A172 (cell line): ENCODE measurements at regions not wholly inside any gene's neighbourhood (a gene's known extent, or its start where the extent isn't known, plus 50 kb on each side); places are given as distances from the start of the nearest gene placed in this dataset.
"Not testable (repeated sequence)": the region's sequence is repeated elsewhere in the genome, so short reads cannot be mapped to it uniquely, and the experiment has no call there.

Experiments
- DNase-seq: peaks from one replicate; pipeline ENCODE4 v3.0.0-alpha.2; 2015; ENCODE audit warnings: low spot score

DNA sequence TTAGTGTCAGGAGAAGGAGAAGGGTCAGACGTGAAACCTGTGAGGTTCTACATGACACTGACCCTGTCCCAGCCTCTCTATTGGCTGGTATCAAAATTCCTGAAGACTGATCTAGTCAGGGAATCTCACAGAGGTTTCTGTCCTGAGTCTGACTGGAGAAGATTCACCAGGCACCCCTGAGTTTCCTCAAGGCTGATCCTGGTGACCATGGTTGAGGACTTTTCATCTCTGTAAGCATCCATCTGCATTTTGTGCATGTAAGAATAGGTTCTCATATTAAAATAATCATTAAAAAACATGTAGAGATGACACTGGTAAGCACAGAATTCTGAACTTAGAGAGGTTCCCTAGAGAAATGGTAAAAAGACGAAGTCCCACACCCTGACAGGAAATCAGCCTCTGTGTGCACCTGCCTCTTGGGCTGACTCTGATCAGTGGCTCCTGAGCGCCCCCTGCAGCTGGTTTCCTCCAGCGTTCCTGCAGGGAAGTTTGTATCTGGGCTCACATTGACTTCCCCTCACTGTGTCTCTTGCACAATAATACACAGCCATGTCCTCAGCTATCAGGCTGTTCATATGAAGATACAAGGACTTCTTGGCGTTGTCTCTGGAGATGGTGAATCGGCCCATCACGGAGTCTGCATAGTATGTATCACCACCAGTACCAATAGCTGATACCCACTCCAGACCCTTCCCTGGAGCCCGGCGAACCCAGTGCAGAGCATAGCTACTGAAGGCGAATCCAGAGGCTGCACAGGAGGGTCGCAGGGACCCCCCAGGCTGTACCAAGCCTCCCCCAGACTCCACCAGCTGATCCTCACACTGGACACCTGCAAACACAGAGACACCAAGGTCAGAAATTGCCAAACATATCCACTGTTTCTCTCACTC, 991.9 kb downstream of the TMEM121 start:
- no peak for DNase-seq

DNA sequence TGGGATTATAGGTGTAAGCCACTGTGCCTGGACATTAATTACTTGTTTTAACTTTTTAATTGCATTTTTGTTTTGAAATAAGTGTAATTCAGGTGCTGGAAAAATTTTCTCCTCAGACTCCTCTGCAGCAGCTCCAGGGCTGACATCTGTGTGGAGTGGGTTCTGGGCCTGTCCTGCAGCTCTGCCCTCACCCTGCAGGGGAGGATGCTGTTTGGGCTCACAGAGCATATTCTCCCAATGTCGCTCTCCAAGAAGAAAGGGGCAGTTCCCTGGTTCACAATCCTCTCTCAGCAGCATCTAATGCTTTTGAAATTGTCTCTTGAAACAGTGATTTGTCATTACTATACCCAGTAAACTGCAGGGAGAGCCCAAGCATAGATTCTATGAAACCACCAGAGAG, 995.7 kb downstream of the TMEM121 start:
- DNase-seq: not testable (repeated sequence)

DNA sequence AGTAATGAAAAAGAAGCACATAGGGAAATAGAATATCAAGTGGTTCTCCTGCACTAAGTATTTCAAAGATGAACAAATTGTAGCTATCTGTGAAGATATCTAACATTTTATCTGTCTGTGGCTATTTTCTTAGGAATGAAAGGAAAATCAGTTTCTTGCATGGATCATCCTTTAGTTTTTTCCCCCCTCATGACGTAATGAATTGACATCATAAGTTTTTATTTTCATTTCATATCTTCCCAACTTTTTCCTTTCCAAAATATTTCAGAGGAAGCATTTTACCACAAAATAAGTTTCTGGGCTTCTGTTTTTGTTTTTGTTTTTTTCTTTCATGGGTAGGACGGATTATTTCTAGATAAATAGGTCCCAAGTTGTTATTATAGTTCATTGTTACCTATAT, 996.6 kb downstream of the TMEM121 start:
- no peak for DNase-seq

DNA sequence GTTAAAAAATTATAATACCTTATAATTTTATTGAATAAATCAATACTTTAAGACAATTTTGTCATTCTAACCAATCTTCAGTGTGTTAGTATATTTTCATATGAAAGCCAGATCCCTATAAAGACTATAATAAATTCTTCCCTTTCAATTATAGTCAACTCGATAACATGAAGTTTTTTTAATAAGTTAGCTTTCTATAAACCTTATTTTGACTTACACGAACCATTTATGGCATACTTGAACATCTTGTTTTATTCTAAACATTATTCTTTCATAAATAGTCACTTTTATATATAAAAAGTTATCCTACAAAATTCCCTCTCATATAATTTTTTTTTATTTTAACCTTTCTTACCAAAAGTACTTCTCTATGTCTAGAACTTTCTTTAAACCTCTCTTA, 1002.3 kb downstream of the TMEM121 start:
- DNase-seq: no peak

DNA sequence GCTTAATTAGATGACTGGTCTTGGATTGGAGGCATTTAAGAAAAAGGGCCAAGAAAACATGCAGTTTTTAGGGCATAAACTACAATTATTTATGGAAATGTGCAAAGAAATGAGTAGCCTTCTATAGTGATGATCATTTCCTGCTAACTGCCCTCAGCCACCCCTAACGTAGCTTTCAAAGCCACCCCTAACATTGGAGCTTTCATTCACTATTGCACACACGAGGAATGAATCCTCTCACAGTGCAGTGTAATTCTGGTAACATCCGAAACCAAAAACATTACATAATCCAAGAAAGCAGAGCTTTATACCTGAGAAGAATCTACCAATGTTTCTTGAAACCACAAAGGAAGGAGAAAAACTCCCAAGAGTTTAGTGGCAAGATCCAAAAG, 1003.6 kb downstream of the TMEM121 start:
- no peak for DNase-seq

DNA sequence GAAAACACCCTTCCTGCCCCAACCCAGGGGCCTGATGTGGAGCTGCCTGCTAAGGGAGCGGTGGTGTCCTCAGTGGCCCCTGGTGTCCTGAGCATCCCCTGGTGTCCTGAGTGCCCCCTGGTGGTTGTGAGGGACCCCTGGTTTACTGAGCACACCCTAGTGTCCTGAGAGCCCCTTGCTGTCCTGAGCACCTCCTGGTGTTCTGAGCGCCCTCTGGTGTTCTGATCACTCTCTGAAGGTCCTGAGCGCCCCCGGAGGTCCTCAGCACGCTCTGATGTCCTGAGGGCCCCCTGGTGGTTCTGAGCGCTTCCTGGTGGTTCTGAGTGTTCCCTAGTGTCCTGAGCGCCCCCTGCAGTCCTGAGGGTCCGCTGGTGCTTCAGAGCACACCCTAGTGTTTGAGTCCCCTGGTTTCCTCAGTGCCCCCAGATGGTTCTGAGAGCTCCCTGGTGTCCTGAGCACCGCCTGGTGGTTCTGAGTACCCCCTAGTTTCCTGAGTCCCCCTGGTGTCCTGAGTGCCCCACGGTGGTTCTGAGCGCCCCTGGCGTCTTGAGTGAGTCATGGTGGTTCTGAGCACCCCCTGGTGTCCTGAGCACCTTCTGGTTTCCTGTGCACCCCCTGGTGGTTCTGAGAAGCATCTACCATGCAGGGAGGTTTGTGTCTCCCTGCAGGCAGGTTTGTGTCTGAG, 1004.2 kb downstream of the TMEM121 start:
- no peak for DNase-seq

DNA sequence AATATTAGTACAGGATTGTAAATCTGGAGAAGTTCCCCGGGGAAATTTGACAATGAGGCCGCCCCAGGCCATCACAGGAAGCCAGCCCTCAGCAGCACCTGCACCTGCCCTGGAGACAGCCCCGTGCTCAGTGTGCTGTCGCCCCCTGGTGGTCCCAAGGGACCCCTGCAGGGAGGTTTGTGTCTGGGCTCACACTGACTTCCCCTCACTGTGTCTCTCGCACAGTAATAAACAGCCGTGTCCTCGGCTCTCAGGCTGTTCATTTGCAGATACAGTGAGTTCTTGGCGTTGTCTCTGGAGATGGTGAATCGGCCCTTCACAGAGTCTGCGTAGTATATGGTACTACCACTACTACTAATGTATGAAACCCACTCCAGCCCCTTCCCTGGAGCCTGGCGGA, 1011.2 kb downstream of the TMEM121 start:
- not testable (repeated sequence) for DNase-seq

DNA sequence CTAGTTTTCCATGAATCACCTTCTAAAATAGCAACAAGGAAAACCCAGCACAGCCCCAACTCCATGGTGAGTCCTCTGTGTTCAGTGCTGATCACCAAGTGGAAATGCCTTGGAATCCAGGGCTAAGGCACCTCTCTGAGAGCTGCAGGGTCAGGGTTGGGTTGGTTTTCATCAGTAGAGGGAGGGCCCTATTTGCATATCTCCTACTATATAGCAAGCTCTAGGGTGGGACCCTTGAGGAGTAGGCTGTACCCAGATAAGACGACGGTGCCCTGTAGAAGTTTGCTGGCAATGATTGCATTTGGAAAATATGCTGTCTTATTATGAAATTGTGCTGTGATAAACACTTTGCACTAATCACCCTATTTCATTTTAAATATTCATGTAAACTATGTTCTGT, 1011.8 kb downstream of the TMEM121 start:
- no peak for DNase-seq

DNA sequence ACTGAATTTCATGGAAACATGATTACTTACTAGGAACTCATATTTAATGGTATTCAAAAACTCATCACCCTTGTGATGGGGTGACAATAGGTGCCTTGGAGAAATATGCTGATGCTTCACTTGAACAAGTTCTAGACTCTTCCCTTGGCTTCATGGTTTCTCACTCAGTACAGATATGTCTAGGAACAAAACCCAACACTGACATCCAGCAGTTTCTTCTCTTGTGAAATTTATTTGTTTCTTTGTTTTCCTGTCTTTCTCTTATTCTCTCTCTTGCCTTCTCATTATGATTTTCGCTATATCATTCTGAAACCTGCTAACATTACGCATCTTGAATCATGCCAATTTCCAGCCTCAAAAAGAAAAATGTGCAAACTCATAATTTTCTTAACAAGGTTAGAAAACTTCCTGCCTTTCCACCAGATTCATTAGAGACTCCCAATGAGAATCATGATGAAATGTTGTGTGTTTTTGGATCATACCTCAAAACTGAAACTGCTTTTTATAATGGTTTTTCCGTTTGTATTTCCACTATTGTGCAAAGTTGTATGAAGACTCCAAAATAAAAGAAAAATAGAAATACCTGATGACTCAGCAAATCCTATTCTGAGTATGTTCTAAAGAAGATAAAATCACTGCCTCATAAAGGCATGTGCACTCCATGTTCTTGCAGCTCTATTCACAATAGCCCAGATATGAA, 1021.5 kb downstream of the TMEM121 start:
- DNase-seq: no peak

DNA sequence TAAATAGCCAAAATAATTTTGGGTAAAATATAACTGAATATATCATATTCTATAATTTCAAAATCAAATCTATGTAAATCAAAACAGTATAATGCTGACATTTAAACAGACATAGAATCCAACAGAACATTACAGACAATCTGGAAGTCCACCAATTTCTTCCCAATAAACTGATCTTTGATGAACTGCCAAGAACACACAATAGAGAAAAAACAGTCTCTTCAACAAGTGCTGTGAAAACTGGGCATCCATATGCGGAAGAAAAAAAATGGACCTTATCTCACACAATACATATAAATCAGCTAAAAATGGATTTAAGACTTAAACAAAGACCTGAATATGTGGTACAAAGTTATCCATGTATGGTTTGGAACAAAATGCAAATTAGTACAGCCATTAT, 1022.7 kb downstream of the TMEM121 start:
- no peak for DNase-seq

DNA sequence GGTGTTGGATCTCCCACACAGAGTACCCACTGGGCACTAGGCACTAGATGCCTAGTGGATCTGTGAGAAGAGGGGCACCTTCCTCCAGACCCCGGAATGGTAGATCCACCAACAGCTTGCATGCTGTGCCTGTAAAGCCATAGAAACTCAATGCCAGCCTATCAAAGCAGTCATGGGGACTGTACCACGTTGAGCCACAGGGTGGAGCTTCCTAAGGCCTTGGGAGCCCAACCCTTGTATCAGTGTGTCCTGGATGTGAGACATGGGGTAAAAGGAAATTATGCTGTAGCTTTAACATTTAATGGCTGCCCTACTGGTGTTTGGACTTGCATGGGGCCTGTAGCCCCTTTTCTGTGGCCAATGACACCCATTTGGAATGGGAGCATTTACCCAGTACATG, 1024.9 kb downstream of the TMEM121 start:
- DNase-seq: no peak

DNA sequence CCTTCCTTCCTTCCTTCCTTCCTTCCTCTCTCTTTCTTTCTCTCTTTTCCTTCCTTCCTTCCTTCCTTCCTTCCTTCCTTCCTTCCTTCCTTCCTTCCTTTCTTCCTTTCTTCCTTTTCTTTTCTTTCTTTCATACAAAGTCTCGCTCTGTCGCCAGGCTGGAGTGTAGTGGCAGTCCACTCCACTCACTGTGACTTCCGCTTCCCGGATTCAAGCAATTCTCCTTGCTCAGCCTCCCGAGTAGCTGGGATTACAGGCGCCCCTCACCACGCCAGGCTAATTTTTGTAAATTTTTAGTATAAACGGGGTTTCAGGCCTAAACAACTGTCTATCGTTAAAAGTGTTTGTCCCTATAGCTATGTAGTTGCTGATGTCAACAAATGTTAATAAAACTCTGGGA, 1029.8 kb downstream of the TMEM121 start:
- DNase-seq: not testable (repeated sequence)

DNA sequence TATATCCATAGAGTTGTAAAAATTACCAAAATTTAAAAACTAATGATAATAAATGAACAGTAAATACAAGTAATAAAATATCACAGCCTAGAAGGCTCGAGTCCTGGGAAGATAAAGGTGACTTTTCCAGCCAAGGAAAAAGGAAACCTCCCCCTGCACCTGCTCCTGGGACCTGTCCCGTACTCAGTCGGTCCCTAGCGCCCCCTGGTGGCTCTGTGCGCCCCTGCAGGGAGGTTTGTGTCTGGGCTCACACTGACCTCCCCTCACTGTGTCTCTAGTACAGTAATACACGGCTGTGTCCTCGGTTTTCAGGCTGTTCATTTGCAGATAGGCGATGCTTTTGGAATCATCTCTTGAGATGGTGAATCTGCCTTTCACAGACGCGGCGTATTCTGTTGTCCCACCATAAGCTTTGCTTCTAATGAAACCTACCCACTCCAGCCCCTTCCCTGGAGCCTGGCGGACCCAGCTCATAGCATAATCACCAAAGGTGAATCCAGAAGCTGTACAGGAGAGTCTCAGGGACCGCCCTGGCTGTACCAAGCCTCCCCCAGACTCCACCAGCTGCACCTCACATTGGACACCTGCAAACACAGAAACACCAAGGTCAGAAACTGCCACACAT, 1030.4 kb downstream of the TMEM121 start:
- DNase-seq: no peak

DNA sequence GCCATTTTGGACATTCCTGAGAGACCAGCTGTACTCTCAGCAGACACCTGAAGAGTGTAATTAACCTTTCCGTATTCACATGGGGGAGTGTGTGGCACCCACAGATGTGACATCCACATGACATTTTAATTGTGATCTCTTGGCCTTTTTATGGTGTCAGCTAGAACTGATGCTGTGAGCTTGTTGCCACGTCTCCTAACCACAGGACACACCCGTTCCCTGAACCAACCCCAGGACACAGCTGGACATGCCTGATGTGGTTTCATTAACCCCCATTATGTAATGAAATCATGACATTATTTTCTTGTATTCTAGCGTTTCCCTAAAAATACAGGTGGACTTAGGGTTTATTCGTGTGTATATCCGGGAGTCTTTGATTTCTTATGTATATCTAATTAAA, 1036.1 kb downstream of the TMEM121 start:
- no peak for DNase-seq

DNA sequence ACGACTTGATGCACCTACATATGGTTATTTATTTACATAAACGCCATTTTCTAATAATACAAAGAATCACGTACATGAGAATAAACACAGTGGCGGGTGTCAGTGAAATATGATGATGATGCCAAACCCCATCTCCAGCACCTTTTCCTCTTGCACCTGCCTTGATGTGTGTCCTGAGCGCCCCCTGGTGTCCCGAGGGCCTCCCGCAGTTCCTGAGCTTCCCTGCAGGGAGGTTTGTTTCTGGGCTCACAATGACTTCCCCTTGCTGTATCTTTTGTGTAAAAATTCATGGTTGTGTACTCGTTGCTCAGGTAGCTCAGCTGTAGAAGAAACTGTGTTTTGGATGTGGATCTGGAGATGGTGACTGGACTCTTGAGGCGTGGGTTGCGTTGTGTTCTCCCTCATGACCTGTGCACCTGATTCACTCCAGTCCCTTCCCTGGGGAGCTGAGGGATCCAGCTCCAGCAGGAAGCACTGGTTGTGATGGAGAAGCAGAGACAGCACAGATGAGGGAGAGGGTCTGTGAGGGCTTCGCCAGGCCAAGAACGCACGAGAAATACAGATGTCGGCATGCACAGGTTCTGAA, 1037.8 kb downstream of the TMEM121 start:
- no peak for DNase-seq

DNA sequence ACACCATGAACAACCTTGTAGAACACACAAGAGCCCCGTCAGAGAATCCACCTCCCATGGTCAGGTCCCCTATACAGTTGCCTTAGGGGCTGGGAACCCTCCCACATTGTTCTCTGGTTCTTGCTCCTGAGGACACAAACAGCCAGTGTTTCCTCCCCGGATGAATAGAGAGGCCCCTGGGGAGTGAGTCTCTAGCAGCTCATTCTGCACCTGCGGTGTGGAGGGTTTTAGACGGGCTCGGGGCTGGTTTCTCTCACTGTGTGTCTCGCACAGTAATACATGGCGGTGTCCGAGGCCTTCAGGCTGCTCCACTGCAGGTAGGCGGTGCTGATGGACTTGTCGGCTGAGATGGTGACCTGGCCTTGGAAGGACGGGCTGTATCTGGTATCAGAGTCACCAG, 1052.1 kb downstream of the TMEM121 start:
- DNase-seq: no peak

DNA sequence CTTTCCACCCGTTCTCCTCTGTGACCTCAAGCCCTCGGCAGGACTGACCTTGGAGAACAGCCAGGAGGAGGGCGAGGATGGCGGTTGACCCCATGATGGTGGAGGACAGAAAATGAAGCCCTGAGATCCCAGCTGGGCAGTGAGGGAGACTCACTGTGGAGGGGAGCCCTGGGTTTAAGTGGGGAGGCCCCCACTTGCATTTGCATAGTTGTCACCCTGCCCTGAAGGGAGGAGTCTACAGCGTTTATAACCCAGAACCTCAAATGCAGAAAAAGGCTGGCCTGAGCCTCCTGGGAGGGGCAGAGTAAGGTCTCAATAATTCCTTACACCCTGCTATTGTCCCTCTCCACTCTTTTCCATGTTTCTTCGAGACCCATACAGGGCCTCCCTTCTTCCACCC, 1052.7 kb downstream of the TMEM121 start:
- no peak for DNase-seq

DNA sequence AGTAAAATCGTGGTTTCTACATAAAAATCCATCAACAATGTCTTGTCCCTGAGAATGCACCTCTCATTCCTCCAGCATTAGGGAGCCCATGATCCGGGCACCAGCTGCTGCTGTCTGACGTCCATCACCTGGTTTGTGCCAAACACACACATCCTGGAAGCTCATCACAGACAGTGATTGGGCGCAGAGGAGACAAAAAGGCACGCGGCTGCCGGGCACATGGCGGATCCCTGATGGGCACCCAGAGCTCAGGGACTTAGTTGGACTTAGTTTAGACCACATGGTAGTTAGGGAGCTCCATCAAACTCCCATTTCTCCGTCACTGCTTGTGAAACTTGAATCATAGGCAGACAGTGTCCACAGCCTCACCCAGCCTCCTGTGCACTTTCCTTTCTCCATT, 1059.3 kb downstream of the TMEM121 start:
- no peak for DNase-seq

DNA sequence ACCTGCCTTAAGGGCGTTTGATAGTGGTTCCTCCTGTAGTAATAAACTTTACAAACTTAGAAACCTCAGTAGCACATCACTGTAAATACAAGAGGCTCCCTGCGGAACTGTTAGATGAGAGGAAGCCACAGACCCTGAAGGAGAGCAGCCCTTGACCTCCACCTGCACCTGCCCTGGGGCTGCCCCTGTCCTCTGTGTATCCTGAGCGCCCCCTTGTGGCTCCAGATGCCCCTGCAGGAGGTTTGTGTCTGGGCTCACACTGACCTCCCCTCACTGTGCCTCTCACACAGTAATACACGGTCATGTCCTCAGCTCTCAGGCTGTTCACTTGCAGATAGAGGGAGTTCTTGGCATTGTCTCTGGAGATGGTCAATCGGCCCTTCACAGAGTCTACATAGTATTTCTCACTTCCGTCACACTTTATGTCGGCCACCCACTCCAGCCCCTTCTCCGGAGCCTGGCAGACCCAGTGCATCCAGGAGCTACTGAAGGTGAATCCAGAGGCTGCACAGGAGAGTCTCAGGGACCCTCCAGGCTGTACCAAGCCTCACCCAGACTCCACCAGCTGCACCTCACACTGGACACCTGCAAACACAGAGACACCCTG, 1059.8 kb downstream of the TMEM121 start:
- DNase-seq: no peak

DNA sequence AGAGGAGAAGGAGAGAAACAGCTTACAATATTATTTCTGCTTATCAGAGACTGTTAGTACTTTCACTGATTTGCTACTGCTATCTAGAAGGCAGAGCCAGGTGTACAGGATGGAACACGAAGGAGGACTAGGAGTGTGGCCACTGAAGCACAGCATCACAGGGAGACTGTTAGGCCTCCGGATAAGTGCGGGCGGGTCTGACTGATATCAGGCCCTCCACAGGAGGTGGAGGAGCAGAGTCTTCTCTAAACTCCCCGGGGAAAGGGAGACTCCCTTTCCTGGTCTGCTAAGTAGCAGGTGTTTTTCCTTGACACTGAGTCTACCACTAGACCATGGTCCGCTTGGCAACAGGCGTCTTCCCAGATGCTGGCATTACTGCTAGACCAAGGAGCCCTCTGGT, 1065.2 kb downstream of the TMEM121 start:
- not testable (repeated sequence) for DNase-seq

DNA sequence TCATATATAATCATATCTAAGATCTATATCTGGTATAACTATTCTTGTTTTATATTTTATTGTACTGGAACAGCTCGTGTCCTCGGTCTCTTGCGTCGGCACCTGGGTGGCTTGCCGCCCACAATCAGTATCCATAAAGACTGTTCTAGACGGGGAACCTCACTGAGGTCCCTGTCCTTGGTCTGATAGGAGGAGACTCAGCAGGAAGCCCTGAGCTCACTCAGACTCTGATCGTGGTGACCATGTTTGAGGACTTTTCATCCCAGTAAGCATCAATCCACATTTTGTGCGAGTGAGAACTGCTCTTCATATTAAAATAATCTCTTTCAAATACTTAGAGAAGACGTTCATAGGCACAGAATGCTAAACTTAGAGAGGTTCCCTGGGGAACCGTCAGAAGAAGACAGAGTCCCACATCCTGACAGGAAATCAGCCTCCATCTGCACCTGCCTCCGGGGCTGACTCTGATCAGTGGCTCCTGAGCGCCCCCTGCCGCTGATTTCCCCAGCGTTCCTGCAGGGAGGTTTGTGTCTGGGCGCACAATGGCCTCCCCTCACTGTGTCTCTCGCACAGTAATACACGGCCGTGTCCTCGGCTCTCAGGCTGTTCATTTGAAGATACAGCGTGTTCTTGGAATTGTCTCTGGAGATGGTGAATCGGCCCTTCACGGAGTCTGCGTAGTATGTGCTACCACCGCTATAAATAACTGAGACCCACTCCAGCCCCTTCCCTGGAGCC, 1065.9 kb downstream of the TMEM121 start:
- not testable (repeated sequence) for DNase-seq
